K562 (cell line): ENCODE measurements at regions not wholly inside any gene's neighbourhood (a gene's known extent, or its start where the extent isn't known, plus 50 kb on each side); places are given as distances from the start of the nearest gene placed in this dataset.

ENCODE experiments used
- FOXJ3 ChIP-seq: sonication (generic); formaldehyde crosslinking; IDR thresholded peaks from 2 replicates; pipeline ENCODE4 v1.4.0; 2020; ENCODE audit warnings: mild to moderate bottlenecking, missing genetic modification reagents
- NR1H2 ChIP-seq: sonication (generic); formaldehyde crosslinking; IDR thresholded peaks from 2 replicates; pipeline ENCODE4 v1.4.0; 2020; ENCODE audit warnings: mild to moderate bottlenecking, missing genetic modification reagents
- ZNF41 ChIP-seq: fragments of 250-450 bp; sonication (Bioruptor Pico); conservative IDR thresholded peaks from 2 replicates; pipeline ENCODE4 v1.4.0; 2020; ENCODE audit warnings: mild to moderate bottlenecking
- TF ChIP-seq, protein P1 (sequence below): fragments of 250-450 bp; sonication (Bioruptor Pico); IDR thresholded peaks from 2 replicates; pipeline ENCODE4 v1.4.0; 2020; ENCODE audit warnings: mild to moderate bottlenecking
- TF ChIP-seq, protein P2 (sequence below), 3 experiments: IDR thresholded peaks in 2 of 3; conservative IDR thresholded peaks in 1 of 3; 2 replicates each; pipeline ENCODE4 v1.5.1; 2011 to 2012; ENCODE audit warnings: low read length in 3 of 3, mild to moderate bottlenecking in 3 of 3, control low read depth in 2 of 3, improper control_type of control experiment in 1 of 3, inconsistent platforms in 1 of 3, low read depth in 1 of 3, mixed read lengths in 1 of 3, moderate library complexity in 1 of 3; ENCODE audit not compliant: insufficient read depth in 2 of 3

DNA sequence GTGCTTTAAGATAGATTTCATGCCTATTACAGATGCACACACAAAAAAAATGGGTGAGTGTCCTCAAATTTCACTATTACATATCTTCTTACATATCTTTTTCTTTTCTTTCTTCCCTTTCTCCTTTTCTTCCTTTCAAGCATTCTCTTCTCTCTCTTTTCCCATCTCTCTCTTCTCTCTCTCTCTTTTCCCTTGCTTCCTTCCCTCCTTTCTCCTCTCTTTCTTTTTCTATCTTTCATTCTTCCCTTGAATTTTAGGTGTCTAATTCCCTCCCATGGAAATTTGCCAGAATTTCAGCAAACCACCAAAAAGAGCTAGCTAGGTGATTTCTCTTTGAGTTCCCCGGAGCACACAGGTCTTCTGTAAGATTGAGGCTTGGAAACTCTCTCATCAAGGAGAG lies 395.3 kb upstream of the RUNX1 start:
- TF ChIP-seq, protein P1, sequence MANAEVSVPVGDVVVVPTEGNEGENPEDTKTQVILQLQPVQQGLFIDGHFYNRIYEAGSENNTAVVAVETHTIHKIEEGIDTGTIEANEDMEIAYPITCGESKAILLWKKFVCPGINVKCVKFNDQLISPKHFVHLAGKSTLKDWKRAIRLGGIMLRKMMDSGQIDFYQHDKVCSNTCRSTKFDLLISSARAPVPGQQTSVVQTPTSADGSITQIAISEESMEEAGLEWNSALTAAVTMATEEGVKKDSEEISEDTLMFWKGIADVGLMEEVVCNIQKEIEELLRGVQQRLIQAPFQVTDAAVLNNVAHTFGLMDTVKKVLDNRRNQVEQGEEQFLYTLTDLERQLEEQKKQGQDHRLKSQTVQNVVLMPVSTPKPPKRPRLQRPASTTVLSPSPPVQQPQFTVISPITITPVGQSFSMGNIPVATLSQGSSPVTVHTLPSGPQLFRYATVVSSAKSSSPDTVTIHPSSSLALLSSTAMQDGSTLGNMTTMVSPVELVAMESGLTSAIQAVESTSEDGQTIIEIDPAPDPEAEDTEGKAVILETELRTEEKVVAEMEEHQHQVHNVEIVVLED (CRISPR knock-in tag) = no peak
- TF ChIP-seq NR1H2 (no peak), ZNF41 (no peak), FOXJ3 (no peak)
- TF ChIP-seq, protein P2, sequence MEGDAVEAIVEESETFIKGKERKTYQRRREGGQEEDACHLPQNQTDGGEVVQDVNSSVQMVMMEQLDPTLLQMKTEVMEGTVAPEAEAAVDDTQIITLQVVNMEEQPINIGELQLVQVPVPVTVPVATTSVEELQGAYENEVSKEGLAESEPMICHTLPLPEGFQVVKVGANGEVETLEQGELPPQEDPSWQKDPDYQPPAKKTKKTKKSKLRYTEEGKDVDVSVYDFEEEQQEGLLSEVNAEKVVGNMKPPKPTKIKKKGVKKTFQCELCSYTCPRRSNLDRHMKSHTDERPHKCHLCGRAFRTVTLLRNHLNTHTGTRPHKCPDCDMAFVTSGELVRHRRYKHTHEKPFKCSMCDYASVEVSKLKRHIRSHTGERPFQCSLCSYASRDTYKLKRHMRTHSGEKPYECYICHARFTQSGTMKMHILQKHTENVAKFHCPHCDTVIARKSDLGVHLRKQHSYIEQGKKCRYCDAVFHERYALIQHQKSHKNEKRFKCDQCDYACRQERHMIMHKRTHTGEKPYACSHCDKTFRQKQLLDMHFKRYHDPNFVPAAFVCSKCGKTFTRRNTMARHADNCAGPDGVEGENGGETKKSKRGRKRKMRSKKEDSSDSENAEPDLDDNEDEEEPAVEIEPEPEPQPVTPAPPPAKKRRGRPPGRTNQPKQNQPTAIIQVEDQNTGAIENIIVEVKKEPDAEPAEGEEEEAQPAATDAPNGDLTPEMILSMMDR (IDR thresholded peaks at IDR 0.05 in 2 of 3, conservative IDR thresholded peaks at IDR 0.05 in 1 of 3; ENCODE audit: insufficient read depth in 2 of 3, low read depth in 1 of 3, low read length in 3 of 3) = no peak
